Bronchial epithelial cell (primary cell): ENCODE measurements at regions not wholly inside any gene's neighbourhood (a gene's known extent, or its start where the extent isn't known, plus 50 kb on each side); places are given as distances from the start of the nearest gene placed in this dataset.
"Not testable (repeated sequence)": the region's sequence is repeated elsewhere in the genome, so short reads cannot be mapped to it uniquely, and the experiment has no call there.

Experiments
- DNase-seq: peaks from one replicate; pipeline ENCODE4 v3.0.0-alpha.2; 2010; ENCODE audit warnings: low read depth
- FAIRE-seq: peaks from 2 replicates; lab custom pipeline; 2011; peaks lifted over from hg19 to GRCh38; lab: Jason Lieb, UNC
- H3K27me3 ChIP-seq: 2 replicates; pipeline ENCODE4 v1.5.1; 2011; ENCODE audit warnings: low read length; ENCODE audit not compliant: control insufficient read depth, insufficient read depth
- H3K36me3 ChIP-seq: 2 replicates; pipeline ENCODE4 v1.5.1; 2011; ENCODE audit warnings: low read length; ENCODE audit not compliant: control insufficient read depth, insufficient read depth
- H3K4me3 ChIP-seq: 2 replicates; pipeline ENCODE4 v1.5.1; 2011; ENCODE audit warnings: mild to moderate bottlenecking, low read depth, low read length, control low read depth
- CTCF ChIP-seq: IDR thresholded peaks from 2 replicates; pipeline ENCODE4 v1.5.1; 2011; ENCODE audit warnings: mild to moderate bottlenecking, moderate library complexity, low read length, control low read depth, inconsistent platforms; ENCODE audit not compliant: insufficient read depth, severe bottlenecking

GRCh38 chr11:50192743-50193142 lies 160.1 kb downstream of the OR4C45 start:
- no peak overlapping the region for H3K4me3 ChIP-seq
- no peaks in the 10 kb centered on the region for H3K27me3 ChIP-seq
- FAIRE-seq (no peak), DNase-seq (no peak)
- no peaks in the 10 kb centered on the region for H3K36me3 ChIP-seq
- no peak for TF ChIP-seq CTCF

GRCh38 chr11:50214376-50214775 lies 181.7 kb downstream of the OR4C45 start:
- Histone ChIP-seq H3K27me3 (no peaks in the 10 kb centered on the region), H3K36me3 (no peaks in the 10 kb centered on the region), H3K4me3 (no peak overlapping the region)
- DNase-seq (no peak), FAIRE-seq (no peak)
- no peak for TF ChIP-seq CTCF

GRCh38 chr11:50220651-50221050 lies 188.0 kb downstream of the OR4C45 start:
- FAIRE-seq (no peak), DNase-seq (no peak)
- no peak for TF ChIP-seq CTCF
- H3K27me3 ChIP-seq, result no peaks in the 10 kb centered on the region
- no peak overlapping the region for H3K4me3 ChIP-seq
- no peaks in the 10 kb centered on the region for H3K36me3 ChIP-seq

GRCh38 chr11:50238368-50238767 lies 205.7 kb downstream of the OR4C45 start:
- H3K36me3 ChIP-seq, H3K4me3 ChIP-seq, H3K27me3 ChIP-seq, DNase-seq, FAIRE-seq: not testable (repeated sequence)

- no peak for TF ChIP-seq CTCF
- FAIRE-seq, result no peak
- no peaks in the 10 kb centered on the region for H3K36me3 ChIP-seq
- no peaks in the 10 kb centered on the region for H3K27me3 ChIP-seq
- H3K4me3 ChIP-seq, result no peak overlapping the region
- no peak for DNase-seq
These were observed 213.5 kb downstream of the OR4C45 start for GRCh38 chr11:50246183-50246582.

- H3K27me3 ChIP-seq, result no peaks in the 10 kb centered on the region
- no peak for TF ChIP-seq CTCF
- FAIRE-seq, result no peak
- no peak overlapping the region for H3K4me3 ChIP-seq
- no peaks in the 10 kb centered on the region for H3K36me3 ChIP-seq
- no peak for DNase-seq
These were observed 214.0 kb downstream of the OR4C45 start for GRCh38 chr11:50246699-50247098.
